ENCODE measurements at regions not wholly inside any gene's neighbourhood (a gene's known extent, or its start where the extent isn't known, plus 50 kb on each side); places are given as distances from the start of the nearest gene placed in this dataset.

- Histone ChIP-seq H3K36me3 (no peaks in the 10 kb centered on the region), H3K9me3 (no peaks in the 10 kb centered on the region), H3K27ac (no peak overlapping the region), H3K27me3 (no peaks in the 10 kb centered on the region), H3K4me3 (no peak overlapping the region), H3K4me1 (peaks cover 0 to 7% (median 2%) of the 10 kb centered on the region in 4 donors)
- intact Hi-C loops (cut with DNase I; ENCODE audit: low total_unique reads): no loop called here
- TF ChIP-seq CTCF (IDR thresholded peaks at IDR 0.05) (no peak), EP300 (IDR thresholded peaks at IDR 0.05) (no peak), POLR2AphosphoS5 (IDR thresholded peaks at IDR 0.05) (no peak), POLR2A (IDR thresholded peaks at IDR 0.05) (no peak)
- no peak for DNase-seq
Measured at GRCh38 chr12:89923091-89923490, 214.5 kb upstream of the ATP2B1 start.

- TF ChIP-seq EP300 (IDR thresholded peaks at IDR 0.05) (no peak), POLR2A (IDR thresholded peaks at IDR 0.05) (no peak), CTCF (IDR thresholded peaks at IDR 0.05) (no peak), POLR2AphosphoS5 (IDR thresholded peaks at IDR 0.05) (no peak)
- H3K36me3 ChIP-seq: no peaks in the 10 kb centered on the region
Measured at GRCh38 chr12:89920866-89921265, 212.2 kb upstream of the ATP2B1 start.

GRCh38 chr12:89919241-89919906 is 210.7 kb upstream of the ATP2B1 start:
- intact Hi-C loops (cut with DNase I; ENCODE audit: low total_unique reads): no loop called here
- no peak overlapping the region for H3K4me3 ChIP-seq
- WGBS, 5 donors: 89 to 92% (median 89%) methylated on average over 26 of the region's 26 CpGs
- H3K36me3 ChIP-seq: no peaks in the 10 kb centered on the region
- H3K4me1 ChIP-seq: peaks cover 0 to 8% (median 3%) of the 10 kb centered on the region in 4 donors
- no peaks in the 10 kb centered on the region for H3K27me3 ChIP-seq
- no peak overlapping the region for H3K27ac ChIP-seq
- no peaks in the 10 kb centered on the region for H3K9me3 ChIP-seq
- TF ChIP-seq POLR2A (IDR thresholded peaks at IDR 0.05) (no peak), CTCF (IDR thresholded peaks at IDR 0.05) (no peak), POLR2AphosphoS5 (IDR thresholded peaks at IDR 0.05) (no peak), EP300 (IDR thresholded peaks at IDR 0.05) (no peak)
- peak; percentile 30 to 40 for DNase-seq

More at GRCh38 chr12:89920866-89921265, 212.2 kb upstream of the ATP2B1 start:
- no peak overlapping the region for H3K27ac ChIP-seq
- H3K27me3 ChIP-seq: no peaks in the 10 kb centered on the region
- 86 to 95% (median 89%) methylated on average over 6 of the region's 6 CpGs for WGBS, 5 donors
- DNase-seq: no peak
- intact Hi-C loops (cut with DNase I; ENCODE audit: low total_unique reads): no loop called here
- no peak overlapping the region for H3K4me3 ChIP-seq
- no peaks in the 10 kb centered on the region for H3K9me3 ChIP-seq
- peaks cover 0 to 8% (median 3%) of the 10 kb centered on the region in 4 donors for H3K4me1 ChIP-seq

GRCh38 chr12:89918172-89918846 is 209.7 kb upstream of the ATP2B1 start:
- H3K36me3 ChIP-seq: no peaks in the 10 kb centered on the region
- H3K4me3 ChIP-seq: no peak overlapping the region
- 20 to 74% (median 48%) methylated on average over 5 of the region's 5 CpGs for WGBS, 5 donors
- peaks cover 0 to 8% (median 3%) of the 10 kb centered on the region in 4 donors for H3K4me1 ChIP-seq
- DNase-seq: peak in 1 of 2 donors; percentile 62
- H3K27me3 ChIP-seq: no peaks in the 10 kb centered on the region
- no peak for TF ChIP-seq CTCF (IDR thresholded peaks at IDR 0.05)
- TF ChIP-seq EP300 (IDR thresholded peaks at IDR 0.05): no peak
- TF ChIP-seq POLR2A (IDR thresholded peaks at IDR 0.05): no peak
- no peak for TF ChIP-seq POLR2AphosphoS5 (IDR thresholded peaks at IDR 0.05)
- no peaks in the 10 kb centered on the region for H3K9me3 ChIP-seq
- H3K27ac ChIP-seq: no peak overlapping the region
- intact Hi-C loops (cut with DNase I; ENCODE audit: low total_unique reads): no loop called here

Data from stomach (tissue), 8 donors.